Esophagus muscularis mucosa (tissue), 3 donors: ENCODE measurements at regions not wholly inside any gene's neighbourhood (a gene's known extent, or its start where the extent isn't known, plus 50 kb on each side); places are given as distances from the start of the nearest gene placed in this dataset.

ENCODE experiments used
- POLR2A ChIP-seq: fragments of 450-650 bp; IDR thresholded peaks from one replicate; pipeline ENCODE4 v1.6.1; 2017; ENCODE audit warnings: antibody characterized with exemption, moderate library complexity, mild to moderate bottlenecking, low read depth
- POLR2AphosphoS5 ChIP-seq, 2 donors: sonication (generic); formaldehyde crosslinking; IDR thresholded peaks; one replicate each; pipeline ENCODE4 v1.6.1; 2017; ENCODE audit warnings: antibody characterized with exemption in 2 of 2
- TF ChIP-seq, protein P1 (sequence below), 3 experiments: fragments of 200-600 bp in 2 of 3; fragments of 450-650 bp in 1 of 3; sonication (generic) in 2 of 3; IDR thresholded peaks; one replicate each; pipeline ENCODE4 v1.5.1; 2017 to 2019; ENCODE audit warnings: antibody characterized with exemption in 3 of 3, mild to moderate bottlenecking in 2 of 3, moderate library complexity in 1 of 3

DNA sequence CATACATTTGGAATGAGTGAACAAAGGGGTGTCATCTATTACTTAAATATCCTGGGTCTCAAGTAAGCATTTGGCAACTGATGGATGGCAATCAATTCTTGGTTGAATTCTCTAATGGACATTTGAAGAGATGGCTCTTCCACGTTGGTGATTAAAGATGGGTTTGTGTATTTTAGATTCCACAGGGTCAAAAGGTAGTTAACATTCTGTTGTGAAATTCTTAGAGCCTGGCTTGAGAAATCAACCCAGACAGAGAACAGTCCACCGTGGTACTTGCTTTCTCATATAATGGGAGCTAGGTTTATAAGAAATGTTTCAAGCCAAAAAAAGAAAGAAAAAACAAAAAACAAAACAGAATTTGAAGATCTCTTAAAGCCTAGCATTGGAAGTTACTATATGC is 355.9 kb upstream of the PITX2 start:
- TF ChIP-seq, protein P1, sequence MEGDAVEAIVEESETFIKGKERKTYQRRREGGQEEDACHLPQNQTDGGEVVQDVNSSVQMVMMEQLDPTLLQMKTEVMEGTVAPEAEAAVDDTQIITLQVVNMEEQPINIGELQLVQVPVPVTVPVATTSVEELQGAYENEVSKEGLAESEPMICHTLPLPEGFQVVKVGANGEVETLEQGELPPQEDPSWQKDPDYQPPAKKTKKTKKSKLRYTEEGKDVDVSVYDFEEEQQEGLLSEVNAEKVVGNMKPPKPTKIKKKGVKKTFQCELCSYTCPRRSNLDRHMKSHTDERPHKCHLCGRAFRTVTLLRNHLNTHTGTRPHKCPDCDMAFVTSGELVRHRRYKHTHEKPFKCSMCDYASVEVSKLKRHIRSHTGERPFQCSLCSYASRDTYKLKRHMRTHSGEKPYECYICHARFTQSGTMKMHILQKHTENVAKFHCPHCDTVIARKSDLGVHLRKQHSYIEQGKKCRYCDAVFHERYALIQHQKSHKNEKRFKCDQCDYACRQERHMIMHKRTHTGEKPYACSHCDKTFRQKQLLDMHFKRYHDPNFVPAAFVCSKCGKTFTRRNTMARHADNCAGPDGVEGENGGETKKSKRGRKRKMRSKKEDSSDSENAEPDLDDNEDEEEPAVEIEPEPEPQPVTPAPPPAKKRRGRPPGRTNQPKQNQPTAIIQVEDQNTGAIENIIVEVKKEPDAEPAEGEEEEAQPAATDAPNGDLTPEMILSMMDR (IDR thresholded peaks at IDR 0.05) = no peak
- no peak for TF ChIP-seq POLR2AphosphoS5 (IDR thresholded peaks at IDR 0.05)
- no peak for TF ChIP-seq POLR2A
